ENCODE measurements at regions not wholly inside any gene's neighbourhood (a gene's known extent, or its start where the extent isn't known, plus 50 kb on each side); places are given as distances from the start of the nearest gene placed in this dataset.

GRCh38 chr4:91824773-91825172 is 479.0 kb upstream of the GRID2 start:
- no peaks in the 10 kb centered on the region for H3K27me3 ChIP-seq
- no peaks in the 10 kb centered on the region for H3K36me3 ChIP-seq
- H3K4me3 ChIP-seq, result no peak overlapping the region
- DNase-seq (no peak), ATAC-seq (no peak)
- TF ChIP-seq CTCF (IDR thresholded peaks at IDR 0.05), result no peak
- no peaks in the 10 kb centered on the region for H3K9me3 ChIP-seq
- H3K4me1 ChIP-seq, result no peaks in the 10 kb centered on the region
- intact Hi-C loops (cut with DNase I), result no loop called here
- H3K27ac ChIP-seq, result no peak overlapping the region

- H3K27ac ChIP-seq, result no peak overlapping the region
- DNase-seq, result no peak
- intact Hi-C loops (cut with DNase I), result no loop called here
- ATAC-seq, result no peak
- no peaks in the 10 kb centered on the region for H3K4me1 ChIP-seq
- TF ChIP-seq CTCF (IDR thresholded peaks at IDR 0.05), result no peak
- no peak overlapping the region for H3K4me3 ChIP-seq
- H3K9me3 ChIP-seq, result no peaks in the 10 kb centered on the region
- no peaks in the 10 kb centered on the region for H3K27me3 ChIP-seq
- H3K36me3 ChIP-seq, result no peaks in the 10 kb centered on the region
These were observed 477.6 kb upstream of the GRID2 start for GRCh38 chr4:91826186-91826585.

- no peak for ATAC-seq
- Histone ChIP-seq H3K27ac (no peak overlapping the region), H3K36me3 (no peaks in the 10 kb centered on the region), H3K27me3 (no peaks in the 10 kb centered on the region), H3K4me3 (no peak overlapping the region), H3K9me3 (no peaks in the 10 kb centered on the region), H3K4me1 (no peaks in the 10 kb centered on the region)
- TF ChIP-seq CTCF (IDR thresholded peaks at IDR 0.05), result no peak
- no peak for DNase-seq
- intact Hi-C loops (cut with DNase I), result no loop called here
These were observed 475.9 kb upstream of the GRID2 start for GRCh38 chr4:91827914-91828313.

- H3K9me3 ChIP-seq, result no peaks in the 10 kb centered on the region
- intact Hi-C loops (cut with DNase I), result no loop called here
These were observed 474.2 kb upstream of the GRID2 start for GRCh38 chr4:91829531-91829930.

GRCh38 chr4:91830681-91831395 is 472.9 kb upstream of the GRID2 start:
- ATAC-seq, result no peak
- no peaks in the 10 kb centered on the region for H3K36me3 ChIP-seq
- H3K9me3 ChIP-seq, result no peaks in the 10 kb centered on the region
- no peaks in the 10 kb centered on the region for H3K4me1 ChIP-seq
- no peak overlapping the region for H3K27ac ChIP-seq
- no peak for DNase-seq
- H3K4me3 ChIP-seq, result no peak overlapping the region
- H3K27me3 ChIP-seq, result no peaks in the 10 kb centered on the region
- TF ChIP-seq CTCF (IDR thresholded peaks at IDR 0.05), result no peak
- intact Hi-C loops (cut with DNase I), result no loop called here

More at GRCh38 chr4:91829531-91829930, 474.2 kb upstream of the GRID2 start:
- no peak for TF ChIP-seq CTCF (IDR thresholded peaks at IDR 0.05)
- no peak for DNase-seq
- H3K36me3 ChIP-seq, result no peaks in the 10 kb centered on the region
- no peaks in the 10 kb centered on the region for H3K27me3 ChIP-seq
- no peak overlapping the region for H3K27ac ChIP-seq
- no peak for ATAC-seq
- H3K4me3 ChIP-seq, result no peak overlapping the region
- no peaks in the 10 kb centered on the region for H3K4me1 ChIP-seq

- ATAC-seq (no peak), DNase-seq (no peak)
These were observed 466.1 kb upstream of the GRID2 start for GRCh38 chr4:91837608-91838029.

More at GRCh38 chr4:91837608-91838029, 466.1 kb upstream of the GRID2 start:
- Histone ChIP-seq H3K4me1 (no peaks in the 10 kb centered on the region), H3K36me3 (no peaks in the 10 kb centered on the region), H3K27me3 (no peaks in the 10 kb centered on the region), H3K4me3 (no peak overlapping the region), H3K9me3 (no peaks in the 10 kb centered on the region), H3K27ac (no peak overlapping the region)
- TF ChIP-seq CTCF (IDR thresholded peaks at IDR 0.05), result no peak
- intact Hi-C loops (cut with DNase I), result no loop called here
